Progenitor cell of endocrine pancreas (in vitro differentiated cells): ENCODE measurements at regions not wholly inside any gene's neighbourhood (a gene's known extent, or its start where the extent isn't known, plus 50 kb on each side); places are given as distances from the start of the nearest gene placed in this dataset.

Experiments
- DNase-seq: peaks from one replicate; pipeline ENCODE4 v3.0.0; 2021; ENCODE audit warnings: low spot score; ENCODE audit not compliant: unreplicated experiment
- H3K27ac Mint-ChIP-seq: 2 replicates; pipeline ENCODE4 v1.8.0; 2021; ENCODE audit warnings: mild to moderate bottlenecking, moderate library complexity, mixed read lengths
- H3K27me3 Mint-ChIP-seq: 2 replicates; pipeline ENCODE4 v1.8.0; 2021; ENCODE audit warnings: mixed read lengths
- H3K36me3 Mint-ChIP-seq: 2 replicates; pipeline ENCODE4 v1.8.0; 2022; ENCODE audit warnings: mixed read lengths; ENCODE audit not compliant: insufficient read depth
- H3K4me1 Mint-ChIP-seq: 2 replicates; pipeline ENCODE4 v1.8.0; 2021; ENCODE audit warnings: low read depth, mixed read lengths
- H3K4me3 Mint-ChIP-seq: 2 replicates; pipeline ENCODE4 v1.8.0; 2021; ENCODE audit warnings: low read depth, mild to moderate bottlenecking, moderate library complexity, mixed read lengths
- H3K9me3 Mint-ChIP-seq: 2 replicates; pipeline ENCODE4 v1.8.0; 2021; ENCODE audit warnings: low read depth, mixed read lengths
- CTCF ChIP-seq: fragments of 200-600 bp; sonication (generic); IDR thresholded peaks from one replicate; pipeline ENCODE4 v1.5.0; 2021; ENCODE audit warnings: antibody characterized with exemption, mild to moderate bottlenecking; ENCODE audit not compliant: unreplicated experiment

- DNase-seq, result no peak
- H3K9me3 Mint-ChIP-seq, result no peaks in the 10 kb centered on the region
- no peaks in the 10 kb centered on the region for H3K36me3 Mint-ChIP-seq
- peaks cover 3% of the 10 kb centered on the region for H3K27me3 Mint-ChIP-seq
- no peak overlapping the region for H3K27ac Mint-ChIP-seq
- no peak for TF ChIP-seq CTCF
- no peak overlapping the region for H3K4me3 Mint-ChIP-seq
- no peaks in the 10 kb centered on the region for H3K4me1 Mint-ChIP-seq
These were observed 147.9 kb downstream of the DACT1 start for GRCh38 chr14:58785701-58786100.

GRCh38 chr14:58787592-58787991 lies 149.8 kb downstream of the DACT1 start:
- Mint-ChIP-seq H3K4me3 (no peak overlapping the region), H3K4me1 (no peaks in the 10 kb centered on the region), H3K27ac (no peak overlapping the region), H3K36me3 (no peaks in the 10 kb centered on the region), H3K27me3 (peaks cover 3% of the 10 kb centered on the region), H3K9me3 (no peaks in the 10 kb centered on the region)
- DNase-seq, result no peak
- TF ChIP-seq CTCF, result no peak

- no peaks in the 10 kb centered on the region for H3K36me3 Mint-ChIP-seq
- DNase-seq, result no peak
- TF ChIP-seq CTCF, result no peak
- no peaks in the 10 kb centered on the region for H3K9me3 Mint-ChIP-seq
- H3K4me1 Mint-ChIP-seq, result no peaks in the 10 kb centered on the region
- no peak overlapping the region for H3K27ac Mint-ChIP-seq
- no peak overlapping the region for H3K4me3 Mint-ChIP-seq
- peaks cover 3% of the 10 kb centered on the region for H3K27me3 Mint-ChIP-seq
These were observed 151.1 kb downstream of the DACT1 start for GRCh38 chr14:58788655-58789503.

GRCh38 chr14:58789736-58790135 lies 152.0 kb downstream of the DACT1 start:
- no peak for TF ChIP-seq CTCF
- no peaks in the 10 kb centered on the region for H3K9me3 Mint-ChIP-seq
- no peak overlapping the region for H3K27ac Mint-ChIP-seq

GRCh38 chr14:58792416-58792815 lies 154.7 kb downstream of the DACT1 start:
- no peaks in the 10 kb centered on the region for H3K36me3 Mint-ChIP-seq
- no peak overlapping the region for H3K27ac Mint-ChIP-seq
- no peak for TF ChIP-seq CTCF
- no peaks in the 10 kb centered on the region for H3K4me1 Mint-ChIP-seq
- no peak overlapping the region for H3K4me3 Mint-ChIP-seq
- no peak for DNase-seq
- H3K9me3 Mint-ChIP-seq, result no peaks in the 10 kb centered on the region
- H3K27me3 Mint-ChIP-seq, result no peaks in the 10 kb centered on the region

More at GRCh38 chr14:58789736-58790135, 152.0 kb downstream of the DACT1 start:
- Mint-ChIP-seq H3K4me1 (no peaks in the 10 kb centered on the region), H3K4me3 (no peak overlapping the region), H3K36me3 (no peaks in the 10 kb centered on the region), H3K27me3 (peaks cover 3% of the 10 kb centered on the region)
- DNase-seq, result no peak
